HAP-1 (cell line): ENCODE measurements at regions not wholly inside any gene's neighbourhood (a gene's known extent, or its start where the extent isn't known, plus 50 kb on each side); places are given as distances from the start of the nearest gene placed in this dataset.

ENCODE experiments used
- DNase-seq, 2 experiments: peaks; one replicate each; pipeline ENCODE4 v3.0.0-alpha.2; 2016 to 2020; ENCODE audit warnings: low spot score in 2 of 2
- H3K27me3 ChIP-seq: fragments of 250-450 bp; sonication (Bioruptor Pico); 2 replicates; pipeline ENCODE4 v1.5.1; 2020; ENCODE audit warnings: low read depth, mild to moderate bottlenecking, moderate library complexity
- H3K36me3 ChIP-seq: fragments of 250-450 bp; sonication (Bioruptor Pico); replicated peaks from 2 replicates; pipeline ENCODE4 v1.5.1; 2020; ENCODE audit warnings: mild to moderate bottlenecking
- H3K4me1 ChIP-seq: fragments of 250-450 bp; sonication (Bioruptor Pico); 2 replicates; pipeline ENCODE4 v1.5.1; 2020; ENCODE audit warnings: mild to moderate bottlenecking
- H3K4me3 ChIP-seq: fragments of 250-450 bp; sonication (Bioruptor Pico); 2 replicates; pipeline ENCODE4 v1.5.1; 2020; ENCODE audit warnings: mild to moderate bottlenecking, moderate library complexity
- H3K9me3 ChIP-seq: fragments of 250-450 bp; sonication (Bioruptor Pico); 2 replicates; pipeline ENCODE4 v1.5.1; 2020; ENCODE audit warnings: mild to moderate bottlenecking, moderate library complexity
- in situ Hi-C: fragments of 300-500 bp; cut with MboI; formaldehyde crosslinking; loops from 3 replicates; pipeline ENCODE4 v1.14.3; 2020; ENCODE audit warnings: low sequenced_read_pairs, inconsistent platforms, mixed read lengths

DNA sequence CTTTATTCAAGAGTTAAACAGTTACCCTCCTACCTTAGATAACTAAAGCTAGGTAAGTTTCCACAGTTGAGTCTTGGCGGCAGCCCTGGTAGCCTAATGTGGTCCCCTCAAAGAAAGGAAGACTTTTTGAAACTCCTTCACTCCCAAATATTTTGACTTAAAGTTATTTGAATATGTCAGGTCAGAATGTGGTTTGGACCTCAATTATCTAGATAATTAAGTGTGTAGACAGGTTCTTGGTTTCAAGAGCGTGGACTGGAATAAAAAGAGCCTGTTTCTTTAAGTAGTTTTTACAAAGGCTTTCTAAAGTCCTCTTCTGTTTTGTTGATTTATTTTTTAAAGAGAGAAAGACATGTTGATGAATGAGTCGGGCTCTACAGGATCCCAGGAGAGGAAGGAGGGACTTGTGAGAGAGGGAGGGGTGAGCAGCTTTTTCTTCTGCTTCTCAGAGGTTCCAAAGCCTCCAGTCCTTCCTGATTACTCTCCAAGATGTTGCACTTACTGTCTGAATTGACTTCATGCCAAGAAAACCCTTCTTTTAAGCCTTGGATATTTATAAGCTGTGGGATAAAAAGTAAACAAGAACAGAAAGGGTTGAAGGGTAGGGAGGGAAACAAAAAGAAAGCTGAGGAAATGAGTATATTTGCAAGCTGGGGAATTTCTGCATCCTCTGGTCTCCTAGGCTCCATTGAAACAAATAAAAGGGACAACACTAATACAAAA, 457.4 kb downstream of the IGSF11 start:
- peak; percentile 29 to 45 for DNase-seq
- Histone ChIP-seq H3K4me3 (no peak overlapping the region), H3K9me3 (no peaks in the 10 kb centered on the region), H3K36me3 (no peaks in the 10 kb centered on the region), H3K4me1 (peaks cover 9% of the 10 kb centered on the region), H3K27me3 (no peaks in the 10 kb centered on the region)
- in situ Hi-C loops: no loop called here

DNA sequence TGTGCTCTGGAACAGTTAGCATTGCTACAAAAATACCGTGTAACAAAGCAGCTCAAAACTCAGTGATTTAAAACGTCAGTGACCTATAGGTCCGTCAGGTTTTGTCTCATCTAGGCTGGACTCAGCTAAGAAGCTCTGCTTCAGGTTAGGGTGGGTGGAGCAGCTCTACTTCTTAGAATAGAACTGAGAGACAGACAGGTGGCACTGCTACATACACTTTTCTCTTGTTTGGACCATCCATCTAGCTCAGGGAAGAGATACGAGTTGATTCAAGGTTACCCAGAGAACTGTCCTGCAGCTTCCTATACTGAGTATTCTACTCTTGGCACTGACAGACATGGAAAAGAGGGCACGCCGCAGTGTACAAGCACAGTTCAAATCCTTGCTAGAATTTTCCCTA, 456.1 kb downstream of the IGSF11 start:
- H3K4me3 ChIP-seq: no peak overlapping the region

DNA sequence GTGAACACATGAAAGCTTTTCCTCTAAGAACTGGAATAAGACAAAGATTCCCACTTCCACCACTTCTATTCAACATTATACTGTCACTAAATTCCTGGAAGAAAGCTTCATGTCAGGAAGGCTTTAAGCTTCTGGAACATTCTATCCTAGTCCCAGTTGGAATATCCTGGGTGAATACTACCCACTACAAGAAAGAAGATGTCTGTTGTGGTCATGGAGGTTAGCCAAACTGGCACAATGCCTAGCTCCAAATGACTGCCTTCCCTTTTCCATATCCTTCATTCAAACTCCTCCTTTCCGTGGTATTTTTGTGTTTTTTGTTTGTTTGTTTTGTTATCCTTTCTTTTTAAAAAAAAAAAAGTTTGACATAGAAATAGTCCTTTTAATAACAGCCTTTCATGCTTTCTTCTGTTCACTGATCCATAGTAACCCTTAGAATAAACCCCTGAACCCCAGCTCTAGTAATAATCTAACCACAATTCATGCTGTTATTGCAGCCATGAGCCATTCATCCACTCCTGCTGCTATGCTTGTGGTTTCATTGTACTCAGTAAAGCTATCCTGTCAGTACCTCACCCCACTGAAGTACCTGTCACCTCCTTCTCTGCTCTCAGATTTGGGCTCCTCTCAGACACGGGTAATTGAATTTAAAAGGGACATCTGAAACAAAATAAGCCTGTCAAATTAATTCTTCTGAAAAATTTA, 447.5 kb downstream of the IGSF11 start:
- H3K4me1 ChIP-seq: no peaks in the 10 kb centered on the region
- in situ Hi-C loops: no loop called here
- H3K36me3 ChIP-seq: no peaks in the 10 kb centered on the region
- no peaks in the 10 kb centered on the region for H3K27me3 ChIP-seq
- no peaks in the 10 kb centered on the region for H3K9me3 ChIP-seq
- no peak for DNase-seq
- H3K4me3 ChIP-seq: no peak overlapping the region

More for the DNA sequence above, 456.1 kb downstream of the IGSF11 start:
- no peak for DNase-seq
- Histone ChIP-seq H3K9me3 (no peaks in the 10 kb centered on the region), H3K36me3 (no peaks in the 10 kb centered on the region), H3K27me3 (no peaks in the 10 kb centered on the region), H3K4me1 (peaks cover 9% of the 10 kb centered on the region)
- in situ Hi-C loops: no loop called here

DNA sequence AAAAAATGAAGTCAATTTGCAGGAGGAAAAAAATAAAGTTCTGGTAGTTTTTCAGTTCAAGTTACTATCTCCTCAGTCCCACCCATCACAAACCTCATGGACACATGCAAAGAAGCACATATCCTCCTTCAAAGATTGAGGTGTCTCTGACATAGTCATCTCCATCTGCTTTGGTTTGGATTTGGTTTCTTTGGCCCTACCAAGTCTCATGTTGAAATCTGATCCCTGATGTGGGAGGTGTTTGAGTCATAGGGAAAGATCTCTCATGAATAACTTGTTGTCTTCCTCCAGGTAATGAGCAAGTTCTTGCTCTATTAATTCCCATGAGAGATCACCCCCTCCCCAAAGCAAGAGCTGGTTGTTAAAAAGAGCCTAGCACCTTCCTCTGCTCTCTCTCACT, 446.8 kb downstream of the IGSF11 start:
- Histone ChIP-seq H3K9me3 (no peaks in the 10 kb centered on the region), H3K4me1 (no peaks in the 10 kb centered on the region), H3K4me3 (no peak overlapping the region), H3K27me3 (no peaks in the 10 kb centered on the region), H3K36me3 (no peaks in the 10 kb centered on the region)
- DNase-seq: no peak
- in situ Hi-C loops: no loop called here

DNA sequence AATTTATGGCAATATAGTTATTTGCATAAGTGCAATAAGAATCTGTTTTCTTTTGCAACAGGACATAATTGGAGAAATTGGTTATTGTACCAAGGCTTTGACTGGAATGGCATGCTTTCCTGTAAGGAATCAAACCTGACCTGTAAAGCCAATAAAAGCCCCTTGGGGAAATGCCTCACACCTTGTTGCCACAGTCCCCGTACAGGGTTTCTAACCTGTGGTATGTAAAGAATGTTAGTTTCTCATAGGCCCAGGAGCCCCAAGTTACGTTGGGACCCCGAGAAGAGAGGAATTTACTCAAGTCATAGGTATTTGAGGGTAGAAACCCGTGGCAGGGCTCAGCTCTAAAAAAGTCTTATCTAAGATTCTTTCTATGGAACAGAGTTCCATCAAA, 441.4 kb downstream of the IGSF11 start:
- no peak for DNase-seq
- Histone ChIP-seq H3K4me3 (no peak overlapping the region), H3K4me1 (no peaks in the 10 kb centered on the region), H3K27me3 (no peaks in the 10 kb centered on the region), H3K9me3 (no peaks in the 10 kb centered on the region), H3K36me3 (no peaks in the 10 kb centered on the region)
- in situ Hi-C loops: no loop called here

DNA sequence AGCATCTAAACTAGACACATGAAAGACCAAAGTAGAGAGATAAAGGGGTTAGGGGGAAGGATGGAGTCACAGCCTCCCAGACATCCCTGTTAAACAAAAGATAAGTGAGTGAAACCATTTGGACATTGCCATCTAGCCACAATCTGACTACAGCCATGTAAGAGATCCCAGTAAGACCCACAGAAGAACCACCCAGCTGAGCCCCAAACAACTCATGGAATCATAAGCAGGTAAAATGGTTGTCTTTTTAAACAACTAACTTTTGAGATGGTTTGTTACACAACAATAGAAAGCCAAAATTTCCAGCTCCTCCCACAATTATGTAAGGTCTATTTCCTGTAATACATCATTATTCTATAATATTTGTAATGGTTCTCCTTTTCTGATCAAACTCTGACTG, 437.5 kb downstream of the IGSF11 start:
- in situ Hi-C loops: no loop called here
- H3K9me3 ChIP-seq: no peaks in the 10 kb centered on the region
- no peaks in the 10 kb centered on the region for H3K4me1 ChIP-seq
- no peaks in the 10 kb centered on the region for H3K36me3 ChIP-seq
- no peak overlapping the region for H3K4me3 ChIP-seq
- no peaks in the 10 kb centered on the region for H3K27me3 ChIP-seq
- DNase-seq: no peak

DNA sequence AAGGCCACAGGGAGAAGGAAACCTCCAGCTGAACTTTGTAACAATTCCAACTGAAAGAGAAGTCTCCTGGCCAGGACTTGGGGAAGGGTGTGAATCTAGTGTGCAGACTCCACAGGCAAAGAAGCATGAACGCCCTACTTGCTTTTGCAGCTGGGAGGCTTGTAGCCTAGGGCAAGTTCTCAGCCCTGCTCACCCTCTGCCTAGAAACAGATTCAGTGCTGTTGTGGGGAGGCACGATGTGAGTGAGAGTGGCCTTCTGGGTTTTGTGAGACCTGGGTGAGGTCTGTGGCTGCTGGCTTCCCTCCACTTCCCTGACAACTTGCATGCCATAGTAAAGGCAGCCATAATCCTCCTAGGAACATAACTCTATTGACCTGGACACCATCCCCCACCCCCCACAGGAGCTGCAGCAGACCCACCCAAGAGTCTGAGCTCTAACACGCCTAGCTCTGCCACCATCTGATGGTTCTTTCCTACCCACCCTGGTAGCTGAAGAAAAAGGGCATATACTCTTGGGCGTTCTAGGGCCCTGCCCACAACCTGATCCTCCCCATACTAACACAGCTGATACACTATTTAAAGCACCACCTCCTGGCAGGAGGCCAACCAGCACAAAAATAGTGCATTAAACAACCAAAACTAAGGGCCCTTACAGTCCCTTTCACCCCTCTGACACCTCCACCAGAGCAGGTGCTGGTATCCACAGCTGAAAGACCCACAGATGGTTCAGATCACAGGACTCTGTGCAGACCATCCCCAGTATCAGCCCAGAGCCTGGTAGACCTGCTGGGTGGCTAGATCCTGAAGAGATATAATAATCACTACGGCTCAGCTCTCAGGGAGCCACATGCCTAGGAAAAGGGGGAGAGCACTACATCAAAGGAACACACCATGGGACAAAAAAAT, 426.5 kb downstream of the IGSF11 start:
- in situ Hi-C loops: no loop called here
- Histone ChIP-seq H3K4me3 (no peak overlapping the region), H3K9me3 (no peaks in the 10 kb centered on the region), H3K36me3 (no peaks in the 10 kb centered on the region), H3K27me3 (no peaks in the 10 kb centered on the region), H3K4me1 (no peaks in the 10 kb centered on the region)
- no peak for DNase-seq

DNA sequence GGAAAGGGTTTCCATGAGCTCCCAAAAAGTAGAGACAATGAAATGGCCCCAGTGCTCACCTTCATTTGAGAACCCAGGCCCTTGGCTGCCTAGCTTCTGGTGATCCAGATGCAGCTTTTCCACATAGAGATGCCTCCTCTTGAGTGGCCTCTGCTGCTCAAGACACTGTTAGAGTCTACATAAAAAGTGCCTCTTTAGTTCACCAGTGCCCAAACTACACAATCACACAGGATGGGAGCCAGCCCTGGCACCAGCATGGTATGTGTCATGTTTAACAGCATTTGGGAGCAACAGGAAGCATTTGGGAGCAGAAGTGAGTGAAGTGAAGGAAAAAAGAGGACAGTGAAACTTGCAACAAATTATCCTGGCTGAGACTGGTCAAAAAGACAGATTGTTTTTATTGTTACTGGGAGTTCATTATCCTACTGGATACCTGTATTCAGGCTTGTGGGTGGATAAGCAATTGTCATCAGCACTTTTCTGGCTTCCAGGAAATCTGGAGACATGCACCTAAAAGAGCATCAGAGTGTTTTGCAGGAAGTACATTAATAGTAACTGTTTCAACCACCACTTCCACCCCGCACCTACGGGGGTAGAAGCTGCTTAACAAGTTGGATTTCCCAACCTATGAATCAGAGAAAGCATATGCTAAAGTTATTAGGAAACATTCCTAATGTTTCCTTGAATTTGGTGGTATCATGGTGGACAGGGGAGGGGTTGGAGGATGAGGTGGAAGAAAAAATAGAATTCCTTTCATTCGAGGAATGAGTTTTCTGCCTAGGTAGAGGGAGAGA, 416.2 kb downstream of the IGSF11 start:
- Histone ChIP-seq H3K4me1 (no peaks in the 10 kb centered on the region), H3K36me3 (no peaks in the 10 kb centered on the region), H3K27me3 (no peaks in the 10 kb centered on the region), H3K4me3 (no peak overlapping the region), H3K9me3 (no peaks in the 10 kb centered on the region)
- no peak for DNase-seq
- in situ Hi-C loops: no loop called here

DNA sequence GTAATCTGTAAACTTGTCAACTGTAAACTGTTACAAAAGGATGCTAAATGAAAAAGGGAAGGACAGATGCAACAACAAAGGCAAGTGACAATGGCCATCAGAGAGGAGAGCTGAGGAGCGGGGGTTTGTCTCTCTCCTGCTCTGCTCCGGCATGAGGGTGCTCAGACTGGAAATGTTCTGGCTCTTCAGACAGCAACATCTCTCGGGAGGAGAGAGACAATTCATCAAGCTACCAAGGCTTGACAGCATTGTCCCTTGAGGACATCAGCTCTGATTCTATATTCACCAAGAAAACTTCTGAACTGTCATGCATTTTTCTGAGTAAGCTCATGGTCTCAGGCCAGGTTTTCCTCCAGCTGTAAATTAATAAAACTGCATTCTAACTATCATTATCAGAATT, 408.2 kb downstream of the IGSF11 start:
- Histone ChIP-seq H3K9me3 (no peaks in the 10 kb centered on the region), H3K36me3 (no peaks in the 10 kb centered on the region), H3K4me3 (no peak overlapping the region), H3K27me3 (no peaks in the 10 kb centered on the region), H3K4me1 (0 out of 2 replicates have a peak, but pooled peaks cover 5% of the 10 kb centered on the region)
- DNase-seq: no peak
- in situ Hi-C loops: loop anchor here (25.0 kb wide), 1 partner anchor 186 kb away; no protein-coding TSS in a partner anchor

DNA sequence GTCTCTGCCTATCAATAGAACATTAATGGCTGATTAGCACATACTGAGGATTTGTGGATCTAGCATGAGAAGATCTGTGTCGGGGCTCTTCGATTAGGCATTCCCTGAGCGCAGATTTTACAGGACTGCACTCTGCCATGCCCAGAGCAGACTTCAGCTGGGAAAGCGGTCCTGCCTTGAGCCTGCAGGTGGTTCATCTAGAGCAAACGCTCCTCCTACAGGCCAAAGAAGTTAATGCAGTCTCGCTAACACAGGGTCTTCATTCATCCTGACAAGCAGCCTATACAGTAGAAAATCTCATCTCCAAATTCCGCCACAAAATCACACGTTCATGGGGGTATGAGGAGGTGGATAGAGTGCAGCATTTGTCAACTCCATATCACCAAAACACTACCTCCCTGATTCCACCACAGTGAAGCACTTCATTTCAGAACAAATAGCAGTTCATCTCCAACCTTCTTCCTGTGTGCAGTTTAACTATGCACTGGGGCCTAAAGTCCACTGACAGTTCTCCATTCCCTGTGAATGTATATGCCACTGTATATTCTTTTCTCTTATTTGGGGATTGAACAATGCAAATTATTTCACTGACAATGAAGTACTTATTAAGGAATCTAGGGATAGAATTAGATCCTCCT, 405.8 kb downstream of the IGSF11 start:
- H3K36me3 ChIP-seq: no peaks in the 10 kb centered on the region
- H3K4me1 ChIP-seq: 0 out of 2 replicates have a peak, but pooled peaks cover 5% of the 10 kb centered on the region
- H3K9me3 ChIP-seq: no peaks in the 10 kb centered on the region
- in situ Hi-C loops: loop anchor here (25.0 kb wide), 1 partner anchor 183 kb away; no protein-coding TSS in a partner anchor
- DNase-seq: peak; percentile 77 to 89
- no peak overlapping the region for H3K4me3 ChIP-seq
- no peaks in the 10 kb centered on the region for H3K27me3 ChIP-seq

DNA sequence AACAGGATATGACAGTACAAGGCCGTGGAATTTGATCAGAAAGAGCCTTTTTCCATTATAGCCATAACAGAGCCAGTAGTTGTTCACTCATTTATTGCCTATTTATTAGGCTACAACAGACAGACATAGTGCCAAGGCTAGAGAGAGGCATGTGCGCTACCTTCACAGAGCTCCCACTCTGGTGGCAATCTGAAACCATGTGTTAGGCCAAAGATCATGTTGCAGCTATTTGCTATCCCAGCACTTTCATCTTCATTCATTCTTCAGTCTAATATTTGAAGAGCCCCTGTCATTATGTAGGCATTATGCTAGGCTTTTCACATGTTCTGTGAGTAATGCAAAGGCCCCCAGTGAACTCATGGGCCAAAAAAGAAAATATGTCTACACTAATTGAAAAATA, 404.8 kb downstream of the IGSF11 start:
- 0 out of 2 replicates have a peak, but pooled peaks cover 5% of the 10 kb centered on the region for H3K4me1 ChIP-seq

DNA sequence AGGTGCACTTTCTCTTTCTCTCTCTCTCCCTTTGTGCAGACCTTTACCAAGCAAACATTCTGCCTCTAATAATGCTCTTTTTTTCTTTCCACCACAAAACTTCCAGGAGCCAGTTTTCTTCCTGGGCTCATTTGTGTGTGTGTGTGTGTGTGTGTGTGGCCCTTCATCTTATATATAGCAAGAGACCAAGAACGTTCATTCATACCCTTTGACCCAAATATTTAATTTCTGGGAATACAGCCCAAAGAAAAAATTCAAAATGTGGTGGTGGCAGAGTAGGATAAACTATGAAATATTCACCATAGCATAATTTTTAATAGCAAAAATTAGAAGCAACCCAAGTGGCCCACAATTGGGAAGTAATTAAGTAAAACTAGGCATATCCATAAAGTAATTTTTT, 398.9 kb downstream of the IGSF11 start:
- H3K27me3 ChIP-seq: no peaks in the 10 kb centered on the region
- H3K36me3 ChIP-seq: no peaks in the 10 kb centered on the region
- H3K4me1 ChIP-seq: no peaks in the 10 kb centered on the region
- in situ Hi-C loops: loop anchor here (25.0 kb wide), 1 partner anchor 177 kb away; no protein-coding TSS in a partner anchor
- DNase-seq: no peak
- no peaks in the 10 kb centered on the region for H3K9me3 ChIP-seq
- H3K4me3 ChIP-seq: no peak overlapping the region

More for the DNA sequence above, 404.8 kb downstream of the IGSF11 start:
- no peak for DNase-seq
- in situ Hi-C loops: loop anchor here (25.0 kb wide), 1 partner anchor 182 kb away; no protein-coding TSS in a partner anchor
- Histone ChIP-seq H3K36me3 (no peaks in the 10 kb centered on the region), H3K9me3 (no peaks in the 10 kb centered on the region), H3K27me3 (no peaks in the 10 kb centered on the region), H3K4me3 (no peak overlapping the region)
